ENCODE measurements at regions not wholly inside any gene's neighbourhood (a gene's known extent, or its start where the extent isn't known, plus 50 kb on each side); places are given as distances from the start of the nearest gene placed in this dataset.

DNA sequence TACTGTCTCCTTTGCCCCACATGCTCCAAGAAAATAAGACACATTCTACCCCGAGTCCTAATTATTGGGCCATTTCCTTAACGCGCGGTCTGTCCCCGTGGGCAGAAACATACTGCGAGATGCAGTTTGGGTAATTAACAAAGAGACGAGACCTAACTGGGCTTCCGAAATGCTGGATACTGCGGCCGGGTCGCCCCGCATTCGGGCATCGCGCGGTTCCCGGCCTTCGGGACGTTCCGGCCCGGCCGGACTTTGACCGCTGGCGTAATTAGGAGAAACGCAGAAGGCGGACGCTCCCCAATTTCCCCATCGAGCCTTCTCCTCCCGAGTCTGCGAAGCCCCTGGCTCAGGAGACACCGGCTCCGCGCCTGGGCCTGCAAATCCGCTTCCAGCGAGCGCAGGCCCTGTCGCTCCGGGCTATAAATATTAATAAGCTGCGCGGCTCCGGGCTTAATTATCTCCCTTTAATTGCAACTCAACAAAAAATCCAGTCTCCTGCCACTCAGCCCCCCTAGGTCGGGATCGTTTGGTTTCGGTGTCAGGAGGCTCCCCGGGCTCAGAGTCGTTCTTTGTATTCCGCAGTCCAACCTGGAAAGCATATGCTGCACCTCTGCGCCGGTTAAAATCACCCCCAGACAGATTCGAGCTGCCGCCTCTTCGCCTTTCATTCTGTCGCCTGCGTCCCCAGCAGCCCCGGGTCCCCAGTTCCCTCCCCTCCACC, 131.5 kb downstream of the SPAG6 start:
- Histone ChIP-seq H3K36me3 (no peaks in the 10 kb centered on the region), H3K27me3 (peaks cover 0 to 53% of the 10 kb centered on the region in 2 donors), H3K4me1 (peaks cover 0 to 12% (median 10%) of the 10 kb centered on the region in 4 donors), H3K9me3 (no peaks in the 10 kb centered on the region), H3K27ac (no peak overlapping the region), H3K4me3 (peak overlapping the region in 1 of 2 donors; percentile 48)
- TF ChIP-seq, protein P1, sequence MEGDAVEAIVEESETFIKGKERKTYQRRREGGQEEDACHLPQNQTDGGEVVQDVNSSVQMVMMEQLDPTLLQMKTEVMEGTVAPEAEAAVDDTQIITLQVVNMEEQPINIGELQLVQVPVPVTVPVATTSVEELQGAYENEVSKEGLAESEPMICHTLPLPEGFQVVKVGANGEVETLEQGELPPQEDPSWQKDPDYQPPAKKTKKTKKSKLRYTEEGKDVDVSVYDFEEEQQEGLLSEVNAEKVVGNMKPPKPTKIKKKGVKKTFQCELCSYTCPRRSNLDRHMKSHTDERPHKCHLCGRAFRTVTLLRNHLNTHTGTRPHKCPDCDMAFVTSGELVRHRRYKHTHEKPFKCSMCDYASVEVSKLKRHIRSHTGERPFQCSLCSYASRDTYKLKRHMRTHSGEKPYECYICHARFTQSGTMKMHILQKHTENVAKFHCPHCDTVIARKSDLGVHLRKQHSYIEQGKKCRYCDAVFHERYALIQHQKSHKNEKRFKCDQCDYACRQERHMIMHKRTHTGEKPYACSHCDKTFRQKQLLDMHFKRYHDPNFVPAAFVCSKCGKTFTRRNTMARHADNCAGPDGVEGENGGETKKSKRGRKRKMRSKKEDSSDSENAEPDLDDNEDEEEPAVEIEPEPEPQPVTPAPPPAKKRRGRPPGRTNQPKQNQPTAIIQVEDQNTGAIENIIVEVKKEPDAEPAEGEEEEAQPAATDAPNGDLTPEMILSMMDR (IDR thresholded peaks at IDR 0.05): no peak
- intact Hi-C loops (cut with DNase I; ENCODE audit: low total_unique reads): no loop called here
- DNase-seq: no peak

DNA sequence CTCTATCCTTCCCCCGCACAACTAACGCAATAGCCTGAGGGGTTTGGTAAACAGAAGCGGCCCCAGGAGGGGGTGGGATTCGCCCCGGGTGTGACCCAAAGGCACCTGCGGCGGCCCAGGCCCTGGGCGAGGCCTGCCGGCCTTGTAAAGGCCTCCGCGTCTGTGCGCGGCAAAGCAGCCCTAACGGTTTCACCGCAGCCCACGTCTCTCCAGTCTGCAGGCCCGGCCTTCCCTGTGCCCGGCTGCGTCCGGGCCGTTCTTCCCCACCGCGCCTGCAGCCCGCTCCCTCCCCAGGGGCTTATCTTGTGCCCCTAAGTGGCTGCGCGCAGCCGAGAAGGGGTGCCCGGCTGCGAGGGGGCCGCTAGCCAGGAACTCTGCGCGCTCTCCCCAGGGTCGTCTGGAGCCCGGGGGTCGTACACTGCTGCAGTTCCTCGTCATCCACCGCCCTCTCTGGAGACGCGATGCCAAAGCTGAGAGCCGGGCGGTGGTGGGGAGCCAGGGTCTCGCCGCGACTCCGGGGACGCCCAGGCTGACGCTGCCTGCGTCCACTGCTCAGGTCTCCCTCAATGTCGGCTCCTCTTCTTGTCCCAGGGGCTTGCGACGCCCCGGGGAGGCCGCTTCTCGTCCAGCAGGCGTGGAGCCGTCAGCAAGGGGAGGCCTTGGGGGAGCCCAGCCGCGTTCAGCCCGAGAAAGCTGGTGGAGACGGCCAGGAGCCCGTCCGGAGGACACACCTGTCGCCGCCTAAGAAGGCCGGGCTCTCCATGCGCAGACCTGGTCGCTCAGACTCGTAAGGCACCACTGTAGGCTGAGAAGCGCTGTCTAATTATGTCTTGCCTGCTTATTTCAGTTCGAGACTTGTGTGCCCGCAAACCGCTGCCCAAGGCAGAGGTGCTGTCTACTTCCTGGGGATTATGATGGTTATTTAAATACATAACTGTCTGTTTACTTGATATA, 132.3 kb downstream of the SPAG6 start:
- DNase-seq: no peak
- TF ChIP-seq, protein P1 (IDR thresholded peaks at IDR 0.05): no peak
- Histone ChIP-seq H3K4me1 (peaks cover 0 to 12% (median 10%) of the 10 kb centered on the region in 4 donors), H3K4me3 (no peak overlapping the region), H3K36me3 (no peaks in the 10 kb centered on the region), H3K27me3 (peaks cover 0 to 51% of the 10 kb centered on the region in 2 donors), H3K27ac (no peak overlapping the region), H3K9me3 (no peaks in the 10 kb centered on the region)
- intact Hi-C loops (cut with DNase I; ENCODE audit: low total_unique reads): no loop called here

DNA sequence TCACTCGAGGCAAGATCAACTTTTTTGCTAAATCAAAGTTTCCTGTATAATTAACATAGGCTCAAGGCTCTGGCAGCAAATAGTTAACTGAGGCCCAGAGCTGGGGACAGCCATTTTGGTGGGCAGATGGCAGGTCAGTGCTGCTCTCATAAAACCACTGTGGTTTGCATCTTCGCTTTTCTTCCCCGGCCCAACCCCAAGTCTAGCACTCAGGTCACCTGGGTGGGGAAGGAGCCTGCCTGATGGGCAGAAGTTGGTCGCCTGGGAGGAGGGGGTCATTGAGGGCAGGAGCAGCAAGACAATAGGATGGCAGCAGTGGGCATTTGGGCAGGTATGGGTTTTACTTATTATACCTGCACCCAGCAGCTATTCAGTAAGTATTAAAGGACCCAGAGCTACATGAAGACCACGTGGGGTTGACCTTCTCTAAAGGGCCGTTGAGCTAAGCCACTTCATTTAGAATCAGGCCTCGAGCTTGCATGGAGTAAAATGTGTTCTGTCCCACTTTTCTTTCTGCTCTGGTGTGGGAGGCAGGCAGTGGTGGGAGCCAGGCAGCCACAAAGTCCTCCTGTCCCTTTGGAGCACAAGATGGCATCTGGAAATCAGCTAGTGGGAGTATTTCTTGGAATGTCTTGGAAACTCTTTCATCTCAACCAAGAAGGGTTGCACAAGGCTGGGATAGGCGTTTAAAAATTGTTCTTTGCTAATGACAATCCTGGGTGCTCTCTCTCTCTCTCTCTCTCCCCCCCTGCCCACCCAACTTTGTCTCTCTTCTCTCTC, 133.4 kb downstream of the SPAG6 start:
- TF ChIP-seq, protein P1 (IDR thresholded peaks at IDR 0.05): no peak
- H3K4me1 ChIP-seq: peaks cover 0 to 12% (median 10%) of the 10 kb centered on the region in 4 donors
- H3K27me3 ChIP-seq: peaks cover 0 to 47% of the 10 kb centered on the region in 2 donors
- H3K9me3 ChIP-seq: no peaks in the 10 kb centered on the region
- no peak for DNase-seq
- H3K27ac ChIP-seq: no peak overlapping the region
- H3K36me3 ChIP-seq: no peaks in the 10 kb centered on the region
- intact Hi-C loops (cut with DNase I; ENCODE audit: low total_unique reads): no loop called here
- no peak overlapping the region for H3K4me3 ChIP-seq

DNA sequence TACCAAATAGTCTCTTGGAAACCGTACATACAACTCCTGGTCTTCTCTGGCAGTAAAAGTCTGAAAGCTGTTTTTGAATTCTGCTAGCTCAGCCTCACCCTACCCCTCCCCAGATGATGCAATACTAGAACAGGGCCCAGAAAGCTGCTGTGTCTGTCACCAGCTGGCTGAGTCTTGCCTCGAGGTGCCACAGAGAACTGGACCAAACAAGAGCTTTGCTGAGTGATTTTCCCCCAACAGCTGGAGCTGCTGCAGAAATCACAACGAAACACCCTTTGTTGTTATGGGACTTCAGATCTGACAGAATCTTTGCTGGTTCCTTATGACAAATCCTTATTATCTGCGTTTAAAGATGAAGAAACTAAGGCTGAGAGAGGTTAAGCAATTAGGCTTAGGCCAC, 134.1 kb downstream of the SPAG6 start:
- DNase-seq: no peak
- H3K4me1 ChIP-seq: peaks cover 0 to 12% (median 10%) of the 10 kb centered on the region in 4 donors
- no peaks in the 10 kb centered on the region for H3K36me3 ChIP-seq
- no peaks in the 10 kb centered on the region for H3K9me3 ChIP-seq
- intact Hi-C loops (cut with DNase I; ENCODE audit: low total_unique reads): no loop called here
- H3K27ac ChIP-seq: no peak overlapping the region
- H3K27me3 ChIP-seq: peaks cover 0 to 41% of the 10 kb centered on the region in 2 donors
- H3K4me3 ChIP-seq: no peak overlapping the region
- TF ChIP-seq, protein P1 (IDR thresholded peaks at IDR 0.05): no peak

DNA sequence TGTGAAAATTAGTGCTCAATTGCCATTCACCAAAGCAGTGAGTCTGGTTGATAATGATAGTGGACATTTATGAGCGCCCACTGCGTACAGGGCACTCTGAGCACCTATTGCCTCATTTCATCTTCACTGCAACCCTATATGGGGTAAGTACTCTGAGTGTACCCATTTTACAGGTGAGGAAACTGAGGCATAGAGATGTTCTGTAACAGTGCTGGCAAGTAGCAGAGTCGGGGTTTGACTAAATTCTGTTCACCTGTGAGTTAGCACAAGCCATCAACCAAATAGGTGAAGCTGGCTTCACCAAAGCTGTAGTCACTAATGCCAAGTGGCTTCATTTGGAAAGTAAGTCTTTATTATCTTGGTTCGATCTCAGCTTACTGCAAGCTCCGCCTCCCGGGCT, 135.8 kb downstream of the SPAG6 start:
- TF ChIP-seq, protein P1 (IDR thresholded peaks at IDR 0.05): no peak
- H3K4me3 ChIP-seq: no peak overlapping the region
- intact Hi-C loops (cut with DNase I; ENCODE audit: low total_unique reads): no loop called here
- no peaks in the 10 kb centered on the region for H3K36me3 ChIP-seq
- peaks cover 0 to 26% of the 10 kb centered on the region in 2 donors for H3K27me3 ChIP-seq
- no peak overlapping the region for H3K27ac ChIP-seq
- peaks cover 0 to 5% (median 3%) of the 10 kb centered on the region in 4 donors for H3K4me1 ChIP-seq
- H3K9me3 ChIP-seq: no peaks in the 10 kb centered on the region
- no peak for DNase-seq

Measured in tibial artery (tissue), 4 donors.